GM18873 (cell line): ENCODE measurements at regions not wholly inside any gene's neighbourhood (a gene's known extent, or its start where the extent isn't known, plus 50 kb on each side); places are given as distances from the start of the nearest gene placed in this dataset.

Experiments
- ATAC-seq: cut with Tn5 transposase; IDR thresholded peaks from one replicate; pipeline ENCODE4 v1.9.1; 2021; ENCODE audit warnings: mild to moderate bottlenecking, moderate library complexity, moderate number of reproducible peaks; ENCODE audit not compliant: unreplicated experiment, low FRiP score

DNA sequence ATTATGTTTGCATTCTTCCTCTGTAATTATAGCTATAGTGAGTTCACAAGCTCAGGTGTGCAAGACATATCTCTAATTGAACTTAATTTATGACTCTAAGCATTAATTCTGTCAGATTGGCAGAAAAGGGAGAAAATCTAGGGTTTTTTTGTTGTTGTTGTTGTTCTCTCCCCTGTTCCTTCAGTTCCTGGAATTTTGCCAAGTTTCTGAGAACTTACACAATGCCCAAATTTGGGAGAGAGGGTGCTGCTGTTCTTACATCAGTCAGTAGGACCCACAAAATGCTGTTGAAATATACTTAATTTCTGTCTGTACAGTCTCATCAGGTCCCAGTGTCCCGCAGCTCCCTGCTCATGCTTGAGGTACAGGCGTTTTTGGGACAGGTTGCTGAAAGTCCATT, 221.8 kb upstream of the RBMS1 start:
- no peak for ATAC-seq

- ATAC-seq, result no peak
Measured at GRCh38 chr2:160719116-160719515, 225.5 kb upstream of the RBMS1 start.

GRCh38 chr2:160720098-160720497, 226.5 kb upstream of the RBMS1 start:
- ATAC-seq, result no peak

DNA sequence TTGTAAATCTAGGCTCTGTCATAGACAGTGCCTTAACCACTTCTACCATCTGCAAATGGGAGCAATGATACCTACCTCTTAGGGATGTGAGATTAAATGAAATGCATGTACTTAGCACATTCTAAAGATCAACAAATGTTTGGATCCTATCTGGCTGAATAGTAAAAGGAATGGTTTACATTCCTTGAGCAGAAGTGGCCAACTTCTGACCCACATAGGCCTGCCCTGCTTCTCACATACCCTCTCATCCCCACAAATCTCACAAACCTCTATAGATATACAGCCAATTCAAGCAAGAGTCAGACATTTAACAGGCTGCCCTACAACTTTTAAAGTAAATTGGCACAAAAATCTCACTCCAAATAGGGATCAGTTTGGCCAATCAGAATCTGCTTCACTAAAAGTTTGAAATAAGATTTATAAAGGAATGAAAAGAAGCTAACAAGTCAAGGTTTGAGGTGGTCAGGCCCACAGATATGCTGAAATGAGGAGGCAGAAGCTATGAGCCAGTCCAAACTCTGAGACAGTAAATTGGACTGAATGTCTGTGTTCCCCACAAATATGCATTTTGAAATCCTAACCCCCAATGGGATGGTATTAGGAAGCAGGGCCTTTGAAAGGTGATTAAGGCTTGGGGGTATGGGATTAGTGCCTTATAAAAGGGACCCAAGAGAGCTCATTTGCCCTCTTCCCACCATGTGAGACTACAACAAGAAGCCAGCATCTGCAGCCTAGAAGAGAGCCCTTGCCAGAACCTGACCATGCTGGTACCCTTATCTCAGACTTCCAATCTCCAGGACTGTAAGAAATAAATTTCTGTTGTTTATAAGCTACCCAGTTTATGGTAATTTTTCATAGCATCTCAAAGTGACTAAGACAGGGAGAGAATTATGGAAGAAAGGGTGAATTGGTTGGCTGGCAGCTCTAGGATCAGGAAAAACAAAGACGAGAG, 227.8 kb upstream of the RBMS1 start:
- ATAC-seq, result no peak

DNA sequence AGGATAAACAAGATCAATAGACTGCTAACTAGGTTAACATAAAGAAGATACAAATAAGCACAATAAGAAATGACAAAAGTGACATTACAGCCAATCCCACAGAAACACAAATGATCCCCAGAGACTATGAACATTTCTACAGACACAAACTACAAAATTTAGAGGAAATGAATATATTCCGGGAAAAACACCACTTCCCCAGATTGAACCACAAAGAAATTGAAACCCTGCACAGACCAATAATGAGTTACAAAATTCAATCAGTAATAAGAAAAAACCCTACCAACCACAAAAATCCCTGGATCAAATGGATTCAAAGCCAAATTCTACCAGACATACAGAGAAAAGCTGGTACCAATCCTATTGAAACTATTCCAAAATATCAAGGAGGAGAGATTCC, 232.4 kb upstream of the RBMS1 start:
- ATAC-seq, result no peak

GRCh38 chr2:160730296-160730995, 236.8 kb upstream of the RBMS1 start:
- ATAC-seq, result no peak

GRCh38 chr2:160731415-160731814, 237.8 kb upstream of the RBMS1 start:
- ATAC-seq, result no peak

DNA sequence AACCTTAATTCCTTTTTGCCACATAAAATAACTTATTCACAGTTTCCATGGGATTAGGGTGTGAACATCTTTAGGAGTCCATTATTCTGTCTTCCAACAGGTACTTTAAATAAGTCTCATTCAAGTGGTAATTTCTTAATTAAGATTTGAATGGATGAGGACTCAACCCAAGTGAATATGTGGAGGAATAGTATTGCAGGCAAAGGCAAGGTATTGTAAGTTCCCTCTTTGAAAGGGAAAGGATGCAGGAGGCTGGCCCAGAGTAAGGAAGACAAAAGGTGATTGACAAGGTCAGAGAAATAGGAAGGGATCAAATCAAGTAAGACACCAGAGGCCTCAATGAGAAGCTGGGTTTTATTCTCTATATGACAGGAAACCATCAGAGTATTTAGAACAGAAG, 238.2 kb upstream of the RBMS1 start:
- no peak for ATAC-seq

- ATAC-seq, result no peak
Measured at GRCh38 chr2:160735696-160736095, 242.1 kb upstream of the RBMS1 start.

DNA sequence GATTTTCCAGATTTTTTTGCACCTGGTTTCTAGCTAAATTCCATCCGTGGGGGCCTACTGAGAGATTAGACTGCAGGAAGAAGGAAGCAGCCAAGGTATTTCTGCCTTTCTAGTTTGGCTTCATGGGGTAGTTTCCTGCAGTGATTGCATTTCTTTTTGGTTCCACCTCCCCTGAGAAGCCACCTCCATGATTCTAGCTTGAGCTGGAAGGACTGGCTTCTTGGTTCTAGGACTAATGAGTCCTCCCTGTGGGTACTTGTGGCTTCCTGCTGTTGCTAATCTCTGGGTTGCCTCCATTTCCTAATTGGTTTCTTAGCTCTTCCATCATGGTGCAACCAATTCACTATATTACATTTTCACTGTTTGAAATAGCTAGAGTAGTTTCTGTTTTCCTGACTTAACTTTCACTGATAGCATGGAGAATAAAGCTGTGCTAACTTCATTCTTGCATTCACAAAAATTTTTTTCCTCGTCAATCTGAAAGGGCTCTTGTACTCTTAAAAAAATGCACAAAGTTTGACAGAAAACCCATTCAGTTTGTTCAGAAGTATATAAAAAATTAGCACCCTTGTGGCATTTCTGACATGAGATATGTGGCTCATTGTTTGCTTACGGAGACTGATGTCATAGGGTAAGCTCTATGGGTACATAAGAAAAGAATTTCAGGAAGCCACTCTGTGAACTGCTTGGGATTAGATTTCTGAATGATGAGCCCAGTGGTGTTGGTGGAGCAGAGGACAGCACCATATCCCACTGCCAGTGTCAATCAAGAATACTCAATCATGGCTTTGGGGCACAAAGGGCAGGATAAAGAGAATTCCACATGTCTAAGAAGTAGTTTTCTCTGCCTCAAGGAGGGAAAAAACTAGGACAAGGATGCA, 242.8 kb upstream of the RBMS1 start:
- no peak for ATAC-seq

DNA sequence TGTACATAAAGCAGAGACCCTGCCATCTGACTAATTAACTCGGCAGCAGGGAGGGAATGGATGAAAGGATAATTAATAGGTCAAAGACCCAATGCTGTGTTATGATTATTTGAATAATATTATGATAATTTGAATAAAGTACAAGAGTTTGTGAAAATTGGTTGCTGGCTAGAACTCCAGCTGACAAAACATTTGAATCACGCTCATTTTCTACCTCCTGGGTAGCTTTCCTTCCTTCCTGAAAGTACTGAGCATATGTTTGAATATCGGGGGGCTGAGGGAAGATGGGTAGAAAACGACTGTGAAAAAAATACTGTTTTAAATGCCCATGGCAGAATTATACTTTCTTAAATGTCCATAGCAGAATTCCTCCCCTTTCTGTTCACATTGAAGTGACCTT, 243.6 kb upstream of the RBMS1 start:
- ATAC-seq, result no peak

DNA sequence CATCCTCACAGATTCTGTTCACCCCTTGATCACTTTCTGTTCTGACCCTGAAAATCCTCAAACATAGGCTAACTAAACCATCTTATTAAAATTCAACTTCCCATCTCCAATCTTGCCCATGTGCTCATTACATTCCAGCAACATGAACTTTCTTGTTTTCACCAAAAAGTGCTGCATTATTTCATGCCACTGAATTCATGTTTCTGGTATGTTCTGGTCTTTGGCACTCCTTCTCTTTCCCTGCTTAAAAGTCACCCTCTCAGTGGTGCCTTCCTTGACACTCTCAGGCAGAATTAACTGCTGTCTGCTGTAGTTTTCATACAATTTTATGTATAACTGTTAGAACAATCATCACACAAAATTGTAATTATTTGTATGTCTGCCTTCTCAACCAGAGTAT, 247.7 kb upstream of the RBMS1 start:
- no peak for ATAC-seq

- ATAC-seq, result no peak
Measured at GRCh38 chr2:160741815-160742214, 248.2 kb upstream of the RBMS1 start.

DNA sequence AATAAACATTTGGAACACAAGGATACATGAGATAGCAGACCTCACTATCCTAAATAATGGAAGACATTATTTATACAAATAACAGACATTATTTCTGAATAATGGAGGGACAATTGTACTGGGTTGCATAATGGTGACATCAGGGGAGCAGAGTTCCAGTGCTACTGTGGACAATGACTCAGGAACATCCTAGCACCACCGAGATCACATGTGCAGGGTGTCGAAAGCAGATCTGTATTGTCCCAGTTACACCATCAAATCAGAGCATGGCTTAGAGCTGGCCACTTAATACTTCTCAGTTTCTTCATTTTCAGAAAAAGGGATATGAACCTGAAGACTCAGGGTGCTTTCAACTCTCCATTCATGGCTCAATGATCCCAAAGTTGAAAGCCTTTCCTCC, 249.1 kb upstream of the RBMS1 start:
- no peak for ATAC-seq

DNA sequence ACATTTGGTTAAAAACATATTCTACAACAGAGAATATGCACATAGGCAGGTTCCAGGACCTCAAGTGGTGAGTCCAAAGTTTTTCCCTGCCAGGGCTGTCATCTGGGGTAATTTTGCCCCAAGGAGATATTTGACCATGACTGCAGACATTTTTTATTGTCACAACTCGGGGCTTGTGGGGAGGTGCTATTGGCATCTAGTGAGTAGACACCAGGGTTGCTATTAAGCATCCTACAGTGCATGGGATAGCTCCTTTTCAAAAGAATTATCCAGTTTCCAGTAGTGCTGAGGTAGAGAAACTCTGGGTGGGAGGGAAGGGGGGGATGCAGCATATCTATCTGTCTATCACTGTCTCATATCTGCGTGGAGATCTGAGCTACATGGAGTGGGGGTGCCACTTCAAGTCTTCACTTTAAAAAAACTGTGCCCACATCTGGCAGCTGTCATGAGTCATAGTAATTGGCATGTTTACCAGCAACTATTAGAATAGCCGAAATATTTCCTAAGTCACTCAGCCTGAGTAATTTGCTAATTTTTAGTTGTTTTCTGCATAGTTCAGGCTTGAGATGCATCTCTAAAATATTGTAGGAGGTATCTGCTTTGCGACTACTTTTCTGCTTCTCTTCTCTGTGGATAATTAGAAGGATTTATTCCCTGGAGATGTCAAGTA, 254.0 kb upstream of the RBMS1 start:
- ATAC-seq, result no peak

- ATAC-seq, result no peak
Measured at GRCh38 chr2:160751021-160751420, 257.4 kb upstream of the RBMS1 start.

DNA sequence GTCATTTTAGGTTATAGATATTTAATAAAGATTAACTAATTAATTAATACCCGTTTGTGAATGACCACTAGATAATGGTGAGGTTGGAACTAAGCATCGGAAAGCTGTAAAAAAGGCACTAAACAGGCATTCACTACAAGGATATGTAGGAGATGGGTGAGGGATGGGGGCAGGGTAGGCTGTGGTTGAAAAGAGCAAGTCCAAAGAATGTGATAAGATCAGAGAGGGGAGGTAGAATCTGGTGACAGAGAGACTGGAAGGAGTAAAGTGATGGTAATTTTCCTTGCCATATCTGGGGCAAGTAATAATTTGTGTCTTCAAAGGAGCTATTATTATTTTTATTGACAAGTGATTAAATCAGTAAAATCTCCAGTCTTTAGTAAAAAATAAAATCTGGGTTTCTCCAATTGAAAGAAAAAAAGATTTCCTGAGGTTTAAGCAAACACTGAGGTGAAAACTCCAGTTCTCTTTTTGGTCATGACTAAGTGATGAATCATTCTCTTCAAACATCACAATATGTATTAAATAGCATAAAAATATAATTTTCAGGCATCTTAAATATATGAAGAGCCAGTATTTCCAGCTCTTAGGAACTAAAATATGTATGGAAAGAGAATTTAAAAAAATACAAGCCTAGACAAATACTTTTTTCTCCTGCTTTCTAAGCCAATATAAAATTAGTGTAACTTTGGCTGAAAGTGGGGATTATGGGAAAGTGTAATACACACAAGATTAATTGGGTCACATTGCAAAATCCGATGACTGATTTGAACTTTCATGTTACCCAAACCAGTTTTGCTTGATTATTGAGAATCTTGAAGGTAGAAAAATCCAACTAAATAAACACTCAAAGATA, 259.1 kb upstream of the RBMS1 start:
- no peak for ATAC-seq

DNA sequence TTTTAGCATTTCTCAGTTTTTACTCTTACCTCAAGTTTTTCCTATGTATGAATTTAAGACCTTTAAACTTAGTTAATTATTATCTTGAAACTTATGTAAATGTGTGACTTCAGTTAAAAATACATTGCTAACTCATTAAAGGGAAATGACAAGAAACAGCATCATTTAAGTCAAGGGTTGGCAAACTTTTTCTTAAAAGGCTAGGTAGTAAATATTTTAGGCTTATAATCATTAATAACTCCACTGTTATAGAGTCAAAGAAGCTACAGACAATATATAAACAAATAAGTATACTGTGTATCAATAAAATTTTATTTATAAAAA, 259.7 kb upstream of the RBMS1 start:
- ATAC-seq, result no peak

GRCh38 chr2:160753960-160754359, 260.4 kb upstream of the RBMS1 start:
- no peak for ATAC-seq

DNA sequence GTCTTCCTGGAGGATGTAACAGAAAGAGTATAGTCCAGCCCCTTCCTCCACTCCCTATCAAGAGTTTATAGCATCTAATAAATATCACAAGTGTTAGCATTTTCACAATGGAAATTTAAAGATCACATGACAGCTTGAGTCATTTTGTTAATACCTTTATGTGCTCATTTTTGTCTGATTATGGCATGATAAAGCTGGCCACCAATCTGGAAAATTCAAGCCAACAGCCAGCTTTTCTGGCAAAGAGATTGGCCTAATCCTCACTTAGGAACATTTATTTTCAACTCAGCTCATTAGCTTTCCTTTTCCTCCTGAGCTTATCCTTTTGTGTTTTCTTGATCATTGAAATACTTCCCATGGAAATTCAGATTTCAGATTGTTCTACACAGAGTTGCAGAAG, 262.9 kb upstream of the RBMS1 start:
- no peak for ATAC-seq
